Lower leg skin (tissue), 3 donors: ENCODE measurements at regions not wholly inside any gene's neighbourhood (a gene's known extent, or its start where the extent isn't known, plus 50 kb on each side); places are given as distances from the start of the nearest gene placed in this dataset.

Source experiments
- CTCF ChIP-seq, 3 donors: fragments of 450-650 bp; IDR thresholded peaks; one replicate each; pipeline ENCODE4 v1.5.1; 2016; ENCODE audit warnings: antibody characterized with exemption in 3 of 3, mild to moderate bottlenecking in 3 of 3, moderate library complexity in 2 of 3
- POLR2A ChIP-seq, 2 donors: fragments of 450-650 bp; IDR thresholded peaks; one replicate each; pipeline ENCODE4 v1.6.1; 2016 to 2017; ENCODE audit warnings: antibody characterized with exemption in 2 of 2, mild to moderate bottlenecking in 1 of 2, moderate library complexity in 1 of 2

DNA sequence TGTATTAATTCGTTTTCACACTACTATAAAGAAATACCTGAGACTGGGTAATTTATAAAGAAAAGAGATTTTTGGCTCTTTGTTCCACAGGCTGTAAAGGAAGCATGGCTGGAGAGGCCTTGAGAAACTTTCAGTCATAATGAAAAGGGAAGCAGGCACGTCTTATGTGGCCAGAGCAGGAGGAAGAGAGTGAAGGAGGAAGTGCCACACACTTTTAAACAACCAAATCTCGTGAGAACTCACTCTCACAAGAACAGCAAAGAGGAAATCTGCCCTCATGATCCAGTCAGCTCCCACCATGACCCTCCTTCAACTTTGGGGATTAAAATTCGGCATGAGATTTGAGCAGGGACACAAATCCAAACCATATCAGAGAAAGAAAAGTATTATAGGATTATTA lies 1255.9 kb upstream of the MIR17HG start:
- TF ChIP-seq CTCF (IDR thresholded peaks at IDR 0.05): no peak
- TF ChIP-seq POLR2A (IDR thresholded peaks at IDR 0.05): no peak
